Nephron progenitor cell (in vitro differentiated cells): ENCODE measurements at regions not wholly inside any gene's neighbourhood (a gene's known extent, or its start where the extent isn't known, plus 50 kb on each side); places are given as distances from the start of the nearest gene placed in this dataset.
"Not testable (repeated sequence)": the region's sequence is repeated elsewhere in the genome, so short reads cannot be mapped to it uniquely, and the experiment has no call there.

Experiments
- DNase-seq: peaks from one replicate; pipeline ENCODE4 v3.0.0; 2021
- H3K27ac Mint-ChIP-seq: 2 replicates; pipeline ENCODE4 v1.8.0; 2021; ENCODE audit warnings: mild to moderate bottlenecking, moderate library complexity, mixed read lengths
- H3K27me3 Mint-ChIP-seq: 2 replicates; pipeline ENCODE4 v1.8.0; 2021; ENCODE audit warnings: mild to moderate bottlenecking, low read depth, mixed read lengths; ENCODE audit not compliant: poor library complexity
- H3K36me3 Mint-ChIP-seq: 2 replicates; pipeline ENCODE4 v1.8.0; 2021; ENCODE audit warnings: low read depth, mixed read lengths
- H3K4me1 Mint-ChIP-seq: 2 replicates; pipeline ENCODE4 v1.8.0; 2021; ENCODE audit warnings: mixed read lengths
- H3K4me3 Mint-ChIP-seq: 2 replicates; pipeline ENCODE4 v1.8.0; 2021; ENCODE audit warnings: mild to moderate bottlenecking, moderate library complexity, mixed read lengths
- H3K9me3 Mint-ChIP-seq: 2 replicates; pipeline ENCODE4 v1.8.0; 2021; ENCODE audit warnings: mild to moderate bottlenecking, moderate library complexity, mixed read lengths
- TF ChIP-seq, protein P1 (sequence below): fragments of 200-600 bp; sonication (generic); IDR thresholded peaks from 2 replicates; pipeline ENCODE4 v1.5.0; 2021; ENCODE audit warnings: antibody characterized with exemption

DNA sequence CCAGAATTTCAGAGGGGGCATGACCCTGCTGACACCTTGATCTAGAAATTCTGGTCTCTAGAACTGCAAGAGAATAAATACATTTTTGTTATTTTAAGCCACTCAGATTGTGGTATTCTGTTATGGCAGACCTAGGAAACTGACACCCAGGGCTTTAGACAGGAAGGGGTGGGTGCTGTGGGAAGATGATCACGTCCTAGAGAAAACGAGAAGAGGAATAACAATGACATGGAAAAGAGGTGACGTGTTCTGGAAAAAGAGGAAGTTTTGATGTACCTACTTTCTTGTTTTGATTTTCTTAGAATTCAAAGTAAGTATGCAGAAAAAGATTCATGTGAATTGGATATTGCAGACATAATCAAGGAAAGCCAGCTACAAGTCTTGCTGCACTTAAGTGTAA, 232.9 kb upstream of the RUNX1 start:
- no peak for DNase-seq
- no peaks in the 10 kb centered on the region for H3K4me1 Mint-ChIP-seq
- no peak overlapping the region for H3K27ac Mint-ChIP-seq
- peaks cover 14% of the 10 kb centered on the region for H3K9me3 Mint-ChIP-seq
- no peak overlapping the region for H3K4me3 Mint-ChIP-seq
- no peaks in the 10 kb centered on the region for H3K36me3 Mint-ChIP-seq
- peaks cover 4% of the 10 kb centered on the region for H3K27me3 Mint-ChIP-seq
- TF ChIP-seq, protein P1, sequence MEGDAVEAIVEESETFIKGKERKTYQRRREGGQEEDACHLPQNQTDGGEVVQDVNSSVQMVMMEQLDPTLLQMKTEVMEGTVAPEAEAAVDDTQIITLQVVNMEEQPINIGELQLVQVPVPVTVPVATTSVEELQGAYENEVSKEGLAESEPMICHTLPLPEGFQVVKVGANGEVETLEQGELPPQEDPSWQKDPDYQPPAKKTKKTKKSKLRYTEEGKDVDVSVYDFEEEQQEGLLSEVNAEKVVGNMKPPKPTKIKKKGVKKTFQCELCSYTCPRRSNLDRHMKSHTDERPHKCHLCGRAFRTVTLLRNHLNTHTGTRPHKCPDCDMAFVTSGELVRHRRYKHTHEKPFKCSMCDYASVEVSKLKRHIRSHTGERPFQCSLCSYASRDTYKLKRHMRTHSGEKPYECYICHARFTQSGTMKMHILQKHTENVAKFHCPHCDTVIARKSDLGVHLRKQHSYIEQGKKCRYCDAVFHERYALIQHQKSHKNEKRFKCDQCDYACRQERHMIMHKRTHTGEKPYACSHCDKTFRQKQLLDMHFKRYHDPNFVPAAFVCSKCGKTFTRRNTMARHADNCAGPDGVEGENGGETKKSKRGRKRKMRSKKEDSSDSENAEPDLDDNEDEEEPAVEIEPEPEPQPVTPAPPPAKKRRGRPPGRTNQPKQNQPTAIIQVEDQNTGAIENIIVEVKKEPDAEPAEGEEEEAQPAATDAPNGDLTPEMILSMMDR = no peak

DNA sequence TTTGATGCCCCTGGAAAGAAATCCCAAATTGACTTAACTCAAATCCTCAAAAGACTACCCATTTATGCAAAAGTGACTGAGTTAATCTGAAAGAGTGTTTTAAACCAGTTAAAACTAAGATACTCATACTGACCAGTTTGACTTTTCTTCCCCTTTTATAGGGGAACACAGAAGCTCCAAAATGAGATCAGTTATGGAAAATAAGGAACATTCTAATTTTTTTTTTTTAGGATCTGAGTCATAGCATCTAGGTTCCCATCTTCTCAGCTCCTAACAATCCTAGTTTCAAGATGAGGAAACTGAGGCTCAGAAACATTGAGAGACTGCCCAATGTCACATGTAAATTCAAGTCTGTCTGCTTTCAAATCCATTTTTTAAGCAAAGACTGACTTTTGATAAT, 231.1 kb upstream of the RUNX1 start:
- no peaks in the 10 kb centered on the region for H3K4me1 Mint-ChIP-seq
- H3K36me3 Mint-ChIP-seq = no peaks in the 10 kb centered on the region
- peaks cover 5% of the 10 kb centered on the region for H3K9me3 Mint-ChIP-seq
- TF ChIP-seq, protein P1 = no peak
- no peak overlapping the region for H3K4me3 Mint-ChIP-seq
- no peak overlapping the region for H3K27ac Mint-ChIP-seq
- H3K27me3 Mint-ChIP-seq = peaks cover 4% of the 10 kb centered on the region
- DNase-seq = no peak

DNA sequence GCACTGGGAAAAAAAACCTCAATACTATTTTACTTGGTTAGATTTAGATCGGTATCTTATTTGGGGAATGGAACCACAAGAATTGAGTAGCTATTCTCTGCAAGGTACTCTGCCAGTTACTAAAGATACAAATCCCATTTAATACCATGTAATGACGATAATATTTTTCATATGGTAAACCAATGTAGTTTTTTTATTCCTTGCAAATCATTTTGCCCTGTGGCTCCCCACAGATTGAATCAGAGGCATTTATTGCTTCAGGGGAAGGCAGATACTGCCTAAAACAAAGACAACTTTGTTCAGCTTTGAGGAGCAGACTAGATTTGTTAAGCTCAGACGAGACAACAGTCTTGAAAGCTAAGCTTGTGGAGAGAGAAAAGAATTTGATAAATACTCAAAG, 226.7 kb upstream of the RUNX1 start:
- no peaks in the 10 kb centered on the region for H3K4me1 Mint-ChIP-seq
- no peak overlapping the region for H3K4me3 Mint-ChIP-seq
- H3K27me3 Mint-ChIP-seq = peaks cover 4% of the 10 kb centered on the region
- TF ChIP-seq, protein P1 = no peak
- H3K9me3 Mint-ChIP-seq = peaks cover 30% of the 10 kb centered on the region
- H3K27ac Mint-ChIP-seq = no peak overlapping the region
- DNase-seq = no peak
- H3K36me3 Mint-ChIP-seq = peaks cover 10% of the 10 kb centered on the region

DNA sequence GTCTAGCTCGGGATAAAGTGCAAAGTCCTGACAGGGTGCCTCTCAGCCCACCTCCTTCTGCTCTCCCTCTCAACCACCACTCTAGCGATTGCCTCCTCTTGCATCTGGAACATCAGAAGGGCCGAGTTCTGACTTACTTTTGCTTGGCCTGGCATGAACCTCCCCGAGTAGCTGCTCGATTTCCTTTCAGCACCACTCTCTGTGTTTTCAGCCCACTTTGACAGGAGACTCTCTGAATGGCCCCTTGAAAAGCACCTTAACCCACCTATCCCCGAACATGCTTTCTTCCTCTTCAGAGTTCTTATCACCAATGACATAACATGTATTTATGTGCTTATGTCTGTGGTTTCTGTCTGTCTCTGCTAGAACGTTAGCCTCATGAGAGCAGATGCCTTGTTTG, 225.8 kb upstream of the RUNX1 start:
- no peak for DNase-seq
- H3K27ac Mint-ChIP-seq = peak overlapping the region; percentile 0
- peaks cover 33% of the 10 kb centered on the region for H3K9me3 Mint-ChIP-seq
- H3K36me3 Mint-ChIP-seq = peaks cover 10% of the 10 kb centered on the region
- TF ChIP-seq, protein P1 = no peak
- no peak overlapping the region for H3K4me3 Mint-ChIP-seq
- H3K27me3 Mint-ChIP-seq = peaks cover 3% of the 10 kb centered on the region
- no peaks in the 10 kb centered on the region for H3K4me1 Mint-ChIP-seq

DNA sequence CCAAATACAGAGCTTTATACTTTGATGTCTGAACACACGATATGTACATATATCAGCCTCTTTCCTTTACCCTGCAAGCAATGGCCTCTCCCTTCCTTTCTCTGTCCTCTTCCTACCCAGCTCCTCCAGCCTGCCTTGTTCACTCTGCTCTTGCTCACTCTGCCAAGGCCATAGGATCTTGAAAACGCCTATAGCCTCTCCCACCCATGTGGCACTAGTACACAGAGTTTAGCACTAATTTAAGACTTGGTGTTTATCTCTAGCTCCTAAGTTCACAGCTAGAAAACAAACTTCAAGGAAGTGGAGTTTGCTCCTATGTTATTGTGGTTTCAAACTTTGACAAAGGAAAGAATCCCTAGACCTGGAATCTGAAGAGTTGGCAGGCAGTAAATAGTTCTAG, 225.0 kb upstream of the RUNX1 start:
- no peaks in the 10 kb centered on the region for H3K4me1 Mint-ChIP-seq
- H3K4me3 Mint-ChIP-seq = no peak overlapping the region
- DNase-seq = no peak
- H3K27me3 Mint-ChIP-seq = no peaks in the 10 kb centered on the region
- H3K9me3 Mint-ChIP-seq = peaks cover 29% of the 10 kb centered on the region
- TF ChIP-seq, protein P1 = no peak
- H3K27ac Mint-ChIP-seq = no peak overlapping the region
- H3K36me3 Mint-ChIP-seq = peaks cover 10% of the 10 kb centered on the region

DNA sequence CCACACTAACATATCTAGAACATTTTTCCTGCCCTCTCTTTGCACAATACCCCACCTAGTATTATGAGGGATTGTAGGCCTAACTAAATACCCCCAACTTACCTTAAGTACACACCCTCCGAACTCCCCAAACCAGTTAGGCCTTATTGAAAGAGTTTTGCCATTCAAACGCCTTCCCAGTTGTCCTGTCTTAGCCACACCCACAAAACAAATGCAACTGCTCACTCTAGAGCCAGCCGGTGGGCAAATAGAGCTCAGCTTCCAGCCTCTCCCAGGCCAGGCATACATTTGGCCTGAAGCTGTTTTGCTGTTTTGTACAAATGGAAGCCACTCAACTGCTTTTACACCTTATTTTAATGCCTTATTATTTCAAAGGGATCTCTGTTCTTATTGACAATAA, 224.2 kb upstream of the RUNX1 start:
- no peaks in the 10 kb centered on the region for H3K4me1 Mint-ChIP-seq
- H3K9me3 Mint-ChIP-seq = peaks cover 29% of the 10 kb centered on the region
- no peaks in the 10 kb centered on the region for H3K27me3 Mint-ChIP-seq
- peaks cover 10% of the 10 kb centered on the region for H3K36me3 Mint-ChIP-seq
- TF ChIP-seq, protein P1 = no peak
- no peak for DNase-seq
- no peak overlapping the region for H3K4me3 Mint-ChIP-seq
- H3K27ac Mint-ChIP-seq = no peak overlapping the region

DNA sequence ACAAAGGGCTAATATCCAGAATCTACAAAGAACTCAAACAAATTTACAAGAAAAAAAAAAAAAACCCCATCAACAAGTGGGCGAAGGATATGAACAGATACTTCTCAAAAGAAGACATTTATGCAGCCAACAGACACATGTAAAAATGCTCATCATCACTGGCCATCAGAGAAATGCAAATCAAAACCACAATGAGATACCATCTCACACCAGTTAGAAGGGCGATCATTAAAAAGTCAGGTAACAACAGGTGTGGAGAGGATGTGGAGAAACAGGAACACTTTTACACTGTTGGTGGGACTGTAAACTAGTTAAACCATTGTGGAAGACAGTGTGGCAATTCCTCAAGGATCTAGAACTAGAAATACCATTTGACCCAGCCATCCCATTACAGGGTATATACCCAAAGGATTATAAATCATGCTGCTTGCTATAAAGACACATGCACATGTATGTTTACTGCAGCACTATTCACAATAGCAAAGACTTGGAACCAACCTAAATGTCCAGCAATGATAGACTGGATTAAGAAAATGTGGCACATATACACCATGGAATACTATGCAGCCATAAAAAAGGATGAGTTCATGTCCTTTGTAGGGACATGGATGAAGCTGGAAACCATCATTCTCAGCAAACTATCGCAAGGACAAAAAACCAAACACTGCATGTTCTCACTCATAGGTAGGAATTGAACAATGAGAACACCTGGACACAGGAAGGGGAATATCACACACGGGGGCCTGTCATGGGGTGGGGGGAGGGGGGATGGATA, 222.4 kb upstream of the RUNX1 start:
- peaks cover 29% of the 10 kb centered on the region for H3K9me3 Mint-ChIP-seq
- not testable (repeated sequence) for DNase-seq, H3K4me1 Mint-ChIP-seq, H3K27ac Mint-ChIP-seq, H3K27me3 Mint-ChIP-seq, H3K4me3 Mint-ChIP-seq, H3K36me3 Mint-ChIP-seq
